K562 (cell line): ENCODE measurements at regions not wholly inside any gene's neighbourhood (a gene's known extent, or its start where the extent isn't known, plus 50 kb on each side); places are given as distances from the start of the nearest gene placed in this dataset.

Experiments used
- ATF7 ChIP-seq: fragments of 450-650 bp; IDR thresholded peaks from 2 replicates; pipeline ENCODE4 v1.7.1; 2014; ENCODE audit warnings: mild to moderate bottlenecking, moderate library complexity
- BDP1 ChIP-seq: IDR thresholded peaks from 3 replicates; pipeline ENCODE4 v1.6.1; 2011; ENCODE audit not compliant: insufficient read length, insufficient read depth
- BMI1 ChIP-seq: fragments of 150-350 bp; IDR thresholded peaks from 2 replicates; pipeline ENCODE4 v1.6.1; 2014; ENCODE audit warnings: low read length
- CAMTA2 ChIP-seq: fragments of 250-450 bp; sonication (Bioruptor Pico); conservative IDR thresholded peaks from 2 replicates; pipeline ENCODE4 v1.5.1; 2022
- ETS2 ChIP-seq: IDR thresholded peaks from 2 replicates; pipeline ENCODE4 v1.6.1; 2016; ENCODE audit warnings: borderline replicate concordance, missing genetic modification characterization, mild to moderate bottlenecking, moderate library complexity, missing compliant biosample characterization; ENCODE audit not compliant: poor library complexity, severe bottlenecking
- ETV6 ChIP-seq, 3 experiments: fragments of 150-350 bp in 1 of 3; sonication (generic) in 1 of 3; formaldehyde crosslinking in 1 of 3; IDR thresholded peaks; 2 replicates each; pipeline versions ENCODE4 v1.6.1 to v1.8.0; 2014 to 2022; ENCODE audit warnings: borderline replicate concordance in 2 of 3, low read depth in 2 of 3, antibody characterized with exemption in 1 of 3, low read length in 1 of 3, mild to moderate bottlenecking in 1 of 3, missing genetic modification reagents in 1 of 3
- FOSL1 ChIP-seq: fragments of 200-800 bp; sonication (Bioruptor generic); conservative IDR thresholded peaks from 2 replicates; pipeline ENCODE4 v1.6.1; 2016; ENCODE audit warnings: missing genetic modification characterization, missing compliant biosample characterization
- FOXA3 ChIP-seq, 2 experiments: fragments of 450-650 bp in 1 of 2; sonication (generic) in 1 of 2; formaldehyde crosslinking; IDR thresholded peaks in 1 of 2; conservative IDR thresholded peaks in 1 of 2; 2 replicates each; pipeline versions ENCODE4 v1.4.0 to v1.8.0; 2020 to 2022; ENCODE audit warnings: mild to moderate bottlenecking in 2 of 2, missing genetic modification reagents in 1 of 2
- FOXK1 ChIP-seq: sonication (generic); formaldehyde crosslinking; IDR thresholded peaks from 2 replicates; pipeline ENCODE4 v1.8.0; 2022; ENCODE audit warnings: missing genetic modification reagents, mild to moderate bottlenecking, borderline replicate concordance
- HDAC2 ChIP-seq: fragments of 450-650 bp; IDR thresholded peaks from 2 replicates; pipeline ENCODE4 v1.6.1; 2016; ENCODE audit warnings: mild to moderate bottlenecking
- HDAC6 ChIP-seq: IDR thresholded peaks from 2 replicates; pipeline ENCODE4 v1.6.1; 2012; ENCODE audit warnings: low read depth, mild to moderate bottlenecking, control low read depth, inconsistent platforms, low read length, moderate library complexity
- HMG20B ChIP-seq: fragments of 250-450 bp; sonication (Bioruptor Pico); IDR thresholded peaks from 2 replicates; pipeline ENCODE4 v1.5.0; 2021; ENCODE audit warnings: mild to moderate bottlenecking
- MAX ChIP-seq: sonication (generic); formaldehyde crosslinking; IDR thresholded peaks from 2 replicates; pipeline ENCODE4 v1.9.0; 2022; ENCODE audit warnings: mild to moderate bottlenecking, missing genetic modification reagents
- MCM2 ChIP-seq: fragments of 450-650 bp; IDR thresholded peaks from 2 replicates; pipeline ENCODE4 v1.6.1; 2017; ENCODE audit warnings: low read depth, mild to moderate bottlenecking
- MLX ChIP-seq, 2 experiments: fragments of 450-650 bp in 1 of 2; sonication (generic) in 1 of 2; formaldehyde crosslinking; conservative IDR thresholded peaks; 2 replicates each; pipeline versions ENCODE4 v1.4.0 to v1.8.1; 2020 to 2022; ENCODE audit warnings: mild to moderate bottlenecking in 1 of 2, missing genetic modification reagents in 1 of 2
- NFATC3 ChIP-seq: fragments of 450-650 bp; IDR thresholded peaks from 2 replicates; pipeline ENCODE4 v1.6.1; 2017; ENCODE audit warnings: mild to moderate bottlenecking
- NR4A1 ChIP-seq, 2 experiments: fragments of 250-450 bp in 1 of 2; fragments of 450-650 bp in 1 of 2; sonication (Bioruptor Pico) in 1 of 2; IDR thresholded peaks; 2 replicates each; pipeline versions ENCODE4 v1.4.0 to v1.6.1; 2016 to 2020; ENCODE audit warnings: mild to moderate bottlenecking in 2 of 2, missing compliant biosample characterization in 1 of 2, missing genetic modification characterization in 1 of 2, moderate library complexity in 1 of 2
- POLR2AphosphoS5 ChIP-seq: IDR thresholded peaks from 2 replicates; pipeline ENCODE4 v1.6.1; 2011; ENCODE audit warnings: mild to moderate bottlenecking, low read depth, low read length, moderate library complexity; ENCODE audit not compliant: control insufficient read depth, insufficient read depth
- RFX5 ChIP-seq: IDR thresholded peaks from 2 replicates; pipeline ENCODE4 v1.6.1; 2011; ENCODE audit warnings: low read depth, mild to moderate bottlenecking, improper control_type of control experiment, low read length
- SETDB1 ChIP-seq: IDR thresholded peaks from one replicate; pipeline ENCODE4 v1.6.1; 2012; ENCODE audit warnings: low read length, control low read depth, inconsistent platforms
- SFPQ ChIP-seq: fragments of 200-400 bp; formaldehyde crosslinking; IDR thresholded peaks from 2 replicates; pipeline ENCODE4 v1.6.1; 2017; ENCODE audit warnings: mild to moderate bottlenecking, low read depth, low read length, moderate library complexity
- THAP12 ChIP-seq: fragments of 250-450 bp; sonication (Bioruptor Pico); IDR thresholded peaks from 2 replicates; pipeline ENCODE4 v1.9.0; 2021; ENCODE audit warnings: mild to moderate bottlenecking, inconsistent platforms

- TF ChIP-seq FOXK1 (CRISPR knock-in tag): no peak
- TF ChIP-seq ETV6 (IDR thresholded peaks at IDR 0.05; ENCODE audit: borderline replicate concordance in 1 of 2, low read depth in 2 of 2, low read length in 1 of 2): no peak
- TF ChIP-seq ETV6 (CRISPR knock-in tag; IDR thresholded peaks at IDR 0.05; ENCODE audit: borderline replicate concordance): no peak
- no peak for TF ChIP-seq HDAC2
- no peak for TF ChIP-seq HDAC6
- no peak for TF ChIP-seq BDP1
- no peak for TF ChIP-seq NR4A1 (CRISPR knock-in tag; IDR thresholded peaks at IDR 0.05)
- TF ChIP-seq NR4A1 (tag; IDR thresholded peaks at IDR 0.05): peak; percentile 87; the same call in 1 of the 2 replicates
- TF ChIP-seq MLX (CRISPR knock-in tag; conservative IDR thresholded peaks at IDR 0.05): no peak
- TF ChIP-seq CAMTA2 (CRISPR knock-in tag): no peak
- TF ChIP-seq SFPQ: no peak
- TF ChIP-seq NFATC3: no peak
- TF ChIP-seq FOSL1 (tag): peak; percentile 56; the same call in 1 of the 2 replicates
- TF ChIP-seq MCM2: no peak
- no peak for TF ChIP-seq FOXA3 (CRISPR knock-in tag; conservative IDR thresholded peaks at IDR 0.05 in 1 of 2, IDR thresholded peaks at IDR 0.05 in 1 of 2)
- TF ChIP-seq ETS2: no peak
- TF ChIP-seq BMI1: no peak
- TF ChIP-seq POLR2AphosphoS5: no peak
- TF ChIP-seq MAX (CRISPR knock-in tag): no peak
- TF ChIP-seq RFX5: no peak
- no peak for TF ChIP-seq SETDB1
- TF ChIP-seq THAP12 (CRISPR knock-in tag): no peak
- TF ChIP-seq ATF7: 0 out of 2 replicates have a peak, but pooled peaks have one; percentile 5
- no peak for TF ChIP-seq HMG20B (CRISPR knock-in tag)
Observed at GRCh38 chr3:153052096-153052460, 109.9 kb upstream of the RAP2B start (continued).
